Germinal center (tissue), 1 donor: ENCODE measurements at regions not wholly inside any gene's neighbourhood (a gene's known extent, or its start where the extent isn't known, plus 50 kb on each side); places are given as distances from the start of the nearest gene placed in this dataset.
"Not testable (repeated sequence)": the region's sequence is repeated elsewhere in the genome, so short reads cannot be mapped to it uniquely, and the experiment has no call there.

Source experiments
- DNase-seq: peaks from one replicate; pipeline ENCODE4 v3.0.0; 2012; ENCODE audit warnings: mixed read lengths, low spot score

GRCh38 chr3:177626045-177626444 is 428.8 kb upstream of the TBL1XR1 start:
- no peak for DNase-seq

GRCh38 chr3:177628095-177628719 is 430.9 kb upstream of the TBL1XR1 start:
- not testable (repeated sequence) for DNase-seq

DNA sequence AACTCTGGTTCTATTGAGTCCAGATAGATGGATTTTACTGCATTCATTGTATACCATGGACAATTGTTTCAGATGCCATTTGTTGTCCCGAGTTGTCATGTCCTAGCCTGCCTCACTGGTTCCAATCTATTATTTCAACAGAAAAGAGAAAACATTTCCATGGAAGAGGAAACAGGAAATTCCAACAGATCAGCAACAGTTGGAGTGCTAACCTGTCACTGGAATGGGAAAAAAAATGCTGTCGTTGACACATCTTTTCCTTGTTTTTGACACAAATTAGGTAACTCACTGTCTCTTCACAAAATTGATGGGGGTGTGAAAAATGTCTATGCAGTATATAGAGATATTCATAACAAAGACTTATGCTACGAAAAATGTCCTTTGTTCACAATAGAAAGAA is 432.0 kb upstream of the TBL1XR1 start:
- DNase-seq = no peak

- no peak for DNase-seq
These were observed 436.5 kb upstream of the TBL1XR1 start for GRCh38 chr3:177633671-177634207.

DNA sequence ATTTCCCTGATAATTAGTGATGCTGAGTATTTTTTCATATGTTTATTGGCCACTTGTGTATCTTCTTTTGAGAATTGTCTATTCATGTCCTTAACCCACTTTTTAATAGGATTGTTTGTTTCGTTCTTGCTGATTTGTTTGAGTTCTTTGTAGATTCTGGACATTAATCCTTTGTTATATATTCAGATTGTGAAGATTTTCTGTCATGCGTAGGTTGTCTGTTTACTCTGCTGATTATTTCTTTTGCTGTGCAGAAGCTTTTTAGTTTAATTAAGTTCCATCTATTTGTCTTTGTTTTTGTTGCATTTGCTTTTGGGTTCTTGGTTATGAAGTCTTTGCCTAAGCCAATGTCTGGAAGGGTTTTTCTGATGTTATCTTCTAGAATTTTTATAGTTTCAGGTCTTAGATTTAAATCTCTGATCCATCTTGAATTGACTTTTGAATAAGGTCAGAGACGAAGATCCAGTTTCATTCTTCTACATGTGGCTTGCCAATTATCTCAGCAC is 438.4 kb upstream of the TBL1XR1 start:
- DNase-seq = not testable (repeated sequence)

GRCh38 chr3:177640319-177640965 is 443.2 kb upstream of the TBL1XR1 start:
- no peak for DNase-seq

GRCh38 chr3:177641206-177641605 is 443.9 kb upstream of the TBL1XR1 start:
- DNase-seq = no peak

DNA sequence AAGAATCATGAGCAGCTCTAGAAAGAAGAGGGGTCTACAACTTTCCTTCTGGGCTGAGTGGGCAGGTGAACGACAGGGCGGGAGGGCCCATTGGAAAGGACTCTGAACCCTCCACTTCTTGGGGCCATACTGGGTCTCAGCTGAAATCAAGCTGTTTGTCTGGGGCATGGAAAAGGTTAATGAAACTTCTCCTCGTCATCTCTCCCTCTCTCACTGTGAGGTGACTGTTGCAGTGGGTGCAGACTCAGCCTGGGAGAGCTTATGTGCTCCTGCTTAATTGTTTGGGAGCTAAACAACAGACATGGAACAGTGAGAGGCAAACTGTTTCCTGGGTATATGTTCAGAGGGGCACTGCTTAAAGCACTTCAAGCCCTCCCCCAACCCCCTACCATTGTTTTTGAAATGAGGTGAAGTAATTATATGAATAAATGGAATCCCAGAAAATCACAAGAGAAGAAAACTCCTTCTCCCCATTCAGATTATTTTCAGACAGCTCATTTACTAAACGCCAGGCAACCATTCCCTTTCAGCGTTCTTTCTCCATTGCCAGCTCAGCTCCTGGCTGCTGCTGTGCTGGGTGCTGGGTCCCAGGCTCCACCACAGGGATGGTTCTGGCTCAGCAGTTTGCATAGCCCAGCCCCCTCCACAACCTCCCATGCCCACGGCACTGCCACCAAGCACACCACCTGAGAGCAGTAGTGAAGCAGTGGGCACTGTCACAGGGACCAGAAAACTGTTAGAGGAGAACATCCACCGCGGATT is 444.9 kb upstream of the TBL1XR1 start:
- no peak for DNase-seq

DNA sequence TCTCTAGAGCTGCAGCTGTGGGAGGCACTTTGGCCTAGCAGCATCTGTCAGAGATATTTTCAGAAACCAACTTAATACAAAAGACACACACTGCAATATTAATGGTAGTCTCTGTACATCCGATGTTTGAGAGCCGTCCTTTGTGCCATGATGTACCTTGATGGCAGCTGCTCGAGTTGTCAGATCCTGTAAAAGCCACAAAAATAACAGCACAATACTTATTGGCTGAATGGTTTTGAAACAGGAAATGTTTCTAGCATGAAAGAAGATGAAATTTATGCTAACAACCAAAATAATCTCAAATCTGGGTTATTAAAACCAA is 445.5 kb upstream of the TBL1XR1 start:
- DNase-seq = no peak

GRCh38 chr3:177646749-177647148 is 449.5 kb upstream of the TBL1XR1 start:
- DNase-seq = no peak

DNA sequence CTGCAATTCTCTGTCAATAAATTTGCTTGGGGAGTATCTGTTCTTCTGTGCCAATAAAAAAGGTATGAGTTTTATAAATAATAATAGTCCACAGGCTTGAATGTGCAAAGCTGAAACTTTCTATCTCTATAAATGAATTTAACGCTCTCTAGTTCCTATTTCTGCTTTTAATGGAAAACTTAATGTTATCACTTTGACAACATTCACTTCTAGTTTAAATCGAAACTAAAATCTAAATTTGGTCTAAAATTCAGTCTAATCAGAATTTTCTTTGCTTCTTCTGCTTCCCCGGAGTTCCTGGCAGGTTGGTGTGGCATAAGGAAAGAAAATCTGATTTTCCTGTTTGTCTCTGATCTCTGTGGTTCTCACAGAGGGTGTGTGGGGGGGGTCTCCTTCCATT is 450.1 kb upstream of the TBL1XR1 start:
- no peak for DNase-seq

DNA sequence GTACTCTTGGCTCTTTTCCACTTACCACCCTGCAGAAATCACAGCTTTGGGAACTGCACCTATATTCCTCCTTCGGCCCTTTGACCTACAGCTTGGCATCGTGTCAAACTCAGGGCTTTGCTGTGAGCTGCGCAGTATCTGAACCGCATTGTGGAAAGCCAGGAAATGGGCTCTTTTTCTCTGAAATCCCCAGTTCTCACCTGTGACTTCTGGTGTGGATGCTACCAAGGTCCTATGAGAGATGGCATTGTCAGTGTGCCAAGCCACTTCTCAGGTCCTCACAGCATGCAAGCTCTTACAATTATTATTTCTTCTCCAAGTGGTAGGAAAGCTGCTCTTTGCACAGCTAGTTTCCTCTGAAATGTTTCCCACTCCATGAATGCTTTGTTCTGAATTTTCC is 450.6 kb upstream of the TBL1XR1 start:
- no peak for DNase-seq

GRCh38 chr3:177652556-177653291 is 455.4 kb upstream of the TBL1XR1 start:
- DNase-seq = no peak

- no peak for DNase-seq
These were observed 460.0 kb upstream of the TBL1XR1 start for GRCh38 chr3:177657243-177657642.

- no peak for DNase-seq
These were observed 461.1 kb upstream of the TBL1XR1 start for GRCh38 chr3:177658354-177658753.

- DNase-seq = not testable (repeated sequence)
These were observed 467.3 kb upstream of the TBL1XR1 start for GRCh38 chr3:177664380-177665103.

- no peak for DNase-seq
These were observed 468.0 kb upstream of the TBL1XR1 start for GRCh38 chr3:177665122-177665808.

GRCh38 chr3:177672252-177672911 is 475.1 kb upstream of the TBL1XR1 start:
- DNase-seq = no peak

DNA sequence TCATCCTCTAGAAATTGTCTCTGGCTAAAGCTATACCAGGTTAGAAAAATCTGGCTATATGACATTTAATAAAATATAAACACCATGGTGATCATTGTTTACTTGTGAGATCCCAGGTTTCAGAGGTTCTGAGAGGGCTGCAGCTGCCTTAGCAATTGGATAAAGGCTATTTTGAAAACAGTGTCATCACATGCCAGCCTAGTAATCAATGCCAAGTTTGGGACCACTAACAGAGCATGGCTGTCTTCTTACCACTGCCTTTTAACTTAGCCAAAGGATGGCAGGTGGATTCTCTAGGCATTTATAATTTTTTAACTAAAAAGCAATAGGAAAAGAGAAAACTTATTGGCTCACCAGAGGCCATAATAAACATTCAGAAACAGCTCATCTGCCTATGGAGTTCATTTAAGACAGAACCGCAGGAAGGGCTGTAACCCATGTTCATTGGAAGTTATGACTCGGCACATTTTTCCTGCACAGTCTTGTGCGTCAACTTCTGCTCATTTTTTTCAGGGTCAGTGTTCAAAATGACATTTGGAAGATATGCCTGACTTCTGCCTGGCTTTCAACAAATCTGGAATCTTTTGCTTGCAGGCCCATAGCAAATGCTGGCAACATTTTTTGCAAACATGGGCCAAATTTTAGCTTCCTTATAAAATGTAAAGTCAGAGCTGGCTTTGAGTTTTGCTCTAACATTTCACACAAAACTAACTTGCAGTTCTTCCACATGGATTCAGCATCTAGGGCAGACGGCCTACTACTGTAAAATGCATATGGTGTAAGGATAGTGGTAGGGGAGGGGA is 476.0 kb upstream of the TBL1XR1 start:
- no peak for DNase-seq

- DNase-seq = no peak
These were observed 476.9 kb upstream of the TBL1XR1 start for GRCh38 chr3:177674186-177674585.
